Cardiac muscle cell (in vitro differentiated cells and primary cell): ENCODE measurements at regions not wholly inside any gene's neighbourhood (a gene's known extent, or its start where the extent isn't known, plus 50 kb on each side); places are given as distances from the start of the nearest gene placed in this dataset.
"Not testable (repeated sequence)": the region's sequence is repeated elsewhere in the genome, so short reads cannot be mapped to it uniquely, and the experiment has no call there.

ENCODE experiments used
- DNase-seq, 2 donors: peaks; one replicate each; pipeline versions ENCODE4 v3.0.0 to v3.0.0-alpha.2; 2010 to 2017; ENCODE audit warnings: low read depth in 1 of 2, low spot score in 1 of 2
- H3K27ac ChIP-seq: fragments of 200-600 bp; sonication (generic); 2 replicates; pipeline ENCODE4 v1.5.1; 2016
- H3K27me3 ChIP-seq: fragments of 200-600 bp; sonication (generic); 2 replicates; pipeline ENCODE4 v1.6.0; 2016; ENCODE audit warnings: control low read depth
- H3K36me3 ChIP-seq: fragments of 200-600 bp; sonication (generic); 2 replicates; pipeline ENCODE4 v1.5.1; 2016; ENCODE audit warnings: control low read depth
- H3K4me1 ChIP-seq: fragments of 200-600 bp; sonication (generic); 2 replicates; pipeline ENCODE4 v1.8.1; 2017; ENCODE audit warnings: low read depth, mild to moderate bottlenecking, mixed run types
- H3K4me3 ChIP-seq: fragments of 200-600 bp; sonication (generic); 2 replicates; pipeline ENCODE4 v1.5.1; 2016; ENCODE audit warnings: mild to moderate bottlenecking
- H3K9me3 ChIP-seq: fragments of 200-600 bp; sonication (generic); 2 replicates; pipeline ENCODE4 v1.5.1; 2017; ENCODE audit warnings: low read depth, mild to moderate bottlenecking, control low read depth
- CTCF ChIP-seq: IDR thresholded peaks from 2 replicates; pipeline ENCODE4 v1.5.1; 2012; ENCODE audit warnings: low read depth, mild to moderate bottlenecking, low read length

DNA sequence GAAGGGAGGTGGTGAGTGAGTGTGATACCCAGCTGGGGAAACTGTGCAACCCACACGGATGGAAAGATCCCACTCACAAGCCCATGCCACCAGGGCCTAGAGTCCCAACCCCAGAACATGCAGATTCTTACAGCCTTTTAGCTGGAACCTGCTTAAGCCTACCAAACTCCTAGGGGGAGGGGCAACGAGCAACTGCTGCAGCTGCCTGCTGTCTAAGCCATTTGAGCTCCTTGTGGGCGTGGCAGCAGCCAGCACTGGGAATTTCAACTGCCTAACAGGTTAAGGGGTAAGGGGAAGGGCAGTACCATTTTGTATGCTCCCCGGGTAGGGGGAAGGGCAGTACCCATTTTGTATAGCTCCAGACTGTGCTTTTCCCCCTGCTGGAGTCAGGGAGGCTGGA, 673.2 kb upstream of the BCHE start:
- no peak overlapping the region for H3K27ac ChIP-seq
- H3K36me3 ChIP-seq = no peaks in the 10 kb centered on the region
- no peak for TF ChIP-seq CTCF
- no peaks in the 10 kb centered on the region for H3K27me3 ChIP-seq
- DNase-seq = no peak
- no peaks in the 10 kb centered on the region for H3K4me1 ChIP-seq
- H3K4me3 ChIP-seq = no peak overlapping the region
- H3K9me3 ChIP-seq = no peaks in the 10 kb centered on the region

GRCh38 chr3:166500420-166500819, 663.2 kb upstream of the BCHE start:
- not testable (repeated sequence) for H3K27me3 ChIP-seq, H3K4me3 ChIP-seq, H3K36me3 ChIP-seq, H3K4me1 ChIP-seq, H3K27ac ChIP-seq, DNase-seq, H3K9me3 ChIP-seq

DNA sequence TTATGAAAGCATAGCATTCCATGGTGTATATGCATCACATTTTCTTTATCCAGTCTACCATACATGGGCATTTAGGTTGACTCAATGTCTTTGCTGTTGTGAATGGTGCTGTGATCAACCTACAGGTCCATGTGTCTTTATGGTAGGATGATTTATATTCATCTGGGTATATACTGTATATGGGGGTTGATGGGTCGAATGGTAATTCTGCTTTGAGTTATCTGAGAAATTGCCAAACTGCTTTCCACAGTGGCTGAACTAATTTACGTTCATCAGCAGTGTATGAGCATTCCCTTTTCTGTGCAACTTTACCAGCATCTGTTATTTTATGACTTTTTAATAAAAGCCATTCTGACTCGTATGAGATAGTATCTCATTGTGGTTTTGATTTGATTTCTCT, 662.4 kb upstream of the BCHE start:
- Histone ChIP-seq H3K36me3 (no peaks in the 10 kb centered on the region), H3K4me1 (no peaks in the 10 kb centered on the region), H3K4me3 (no peak overlapping the region), H3K9me3 (no peaks in the 10 kb centered on the region), H3K27ac (no peak overlapping the region), H3K27me3 (no peaks in the 10 kb centered on the region)
- DNase-seq = no peak
- TF ChIP-seq CTCF = no peak

GRCh38 chr3:166498446-166498845, 661.2 kb upstream of the BCHE start:
- Histone ChIP-seq H3K36me3 (no peaks in the 10 kb centered on the region), H3K27me3 (no peaks in the 10 kb centered on the region), H3K9me3 (no peaks in the 10 kb centered on the region), H3K4me3 (no peak overlapping the region), H3K27ac (no peak overlapping the region), H3K4me1 (no peaks in the 10 kb centered on the region)
- no peak for TF ChIP-seq CTCF
- no peak for DNase-seq

DNA sequence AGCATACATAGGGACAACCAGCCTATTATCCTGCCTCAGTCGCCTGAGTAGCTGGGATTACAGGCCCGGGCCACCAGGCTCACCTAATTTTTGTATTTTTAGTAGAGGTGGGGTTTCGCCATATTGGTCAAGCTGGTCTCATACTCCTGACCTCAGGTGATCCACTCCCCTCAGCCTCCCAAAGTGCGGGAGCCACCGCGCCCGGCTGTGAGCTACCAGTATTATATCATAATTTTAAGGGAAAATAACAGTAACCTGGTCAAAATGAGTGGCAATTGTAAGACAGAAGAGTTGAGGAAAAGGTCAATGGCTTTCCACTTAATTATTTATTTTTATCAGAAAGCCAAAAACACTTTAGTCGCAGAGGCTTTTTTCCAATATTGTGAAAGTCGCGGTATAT, 652.6 kb upstream of the BCHE start:
- Histone ChIP-seq H3K4me1 (no peaks in the 10 kb centered on the region), H3K4me3 (no peak overlapping the region), H3K27me3 (no peaks in the 10 kb centered on the region), H3K27ac (no peak overlapping the region), H3K36me3 (no peaks in the 10 kb centered on the region), H3K9me3 (no peaks in the 10 kb centered on the region)
- TF ChIP-seq CTCF = no peak
- DNase-seq = no peak

GRCh38 chr3:166488977-166489672, 651.9 kb upstream of the BCHE start:
- no peaks in the 10 kb centered on the region for H3K9me3 ChIP-seq
- no peak for DNase-seq
- H3K27ac ChIP-seq = no peak overlapping the region
- no peaks in the 10 kb centered on the region for H3K36me3 ChIP-seq
- no peaks in the 10 kb centered on the region for H3K27me3 ChIP-seq
- no peak overlapping the region for H3K4me3 ChIP-seq
- H3K4me1 ChIP-seq = no peaks in the 10 kb centered on the region
- no peak for TF ChIP-seq CTCF
